DOHH2 (cell line): ENCODE measurements at regions not wholly inside any gene's neighbourhood (a gene's known extent, or its start where the extent isn't known, plus 50 kb on each side); places are given as distances from the start of the nearest gene placed in this dataset.

Source experiments
- H3F3A ChIP-seq: fragments of 200-600 bp; sonication (generic), shearing (Covaris generic); 2 replicates; pipeline ENCODE4 v1.6.0; 2016; ENCODE audit warnings: antibody characterized with exemption, mild to moderate bottlenecking; ENCODE audit not compliant: control insufficient read depth, insufficient read depth
- H3K27ac ChIP-seq: fragments of 200-600 bp; sonication (generic); 2 replicates; pipeline ENCODE4 v1.5.1; 2014; ENCODE audit warnings: low read depth, mild to moderate bottlenecking, low read length, moderate library complexity
- H3K27me3 ChIP-seq: fragments of 200-600 bp; sonication (generic); 2 replicates; pipeline ENCODE4 v1.6.1; 2014; ENCODE audit warnings: mild to moderate bottlenecking, low read length, mixed read lengths; ENCODE audit not compliant: control insufficient read depth
- H3K36me3 ChIP-seq: fragments of 200-600 bp; sonication (generic); 2 replicates; pipeline ENCODE4 v1.6.1; 2014; ENCODE audit warnings: mild to moderate bottlenecking, low read length, moderate library complexity, mixed read lengths; ENCODE audit not compliant: control insufficient read depth
- H3K4me1 ChIP-seq: fragments of 200-600 bp; sonication (generic); 2 replicates; pipeline ENCODE4 v1.6.1; 2014; ENCODE audit warnings: mild to moderate bottlenecking, low read length, mixed read lengths; ENCODE audit not compliant: control insufficient read depth
- H3K4me2 ChIP-seq: fragments of 200-600 bp; sonication (generic); 2 replicates; pipeline ENCODE4 v1.6.0; 2014; ENCODE audit warnings: mild to moderate bottlenecking, low read length, moderate library complexity
- H3K4me3 ChIP-seq: fragments of 200-600 bp; sonication (generic); 2 replicates; pipeline ENCODE4 v1.5.1; 2014; ENCODE audit warnings: mild to moderate bottlenecking, low read length, mixed read lengths
- H3K79me2 ChIP-seq: fragments of 200-600 bp; sonication (generic); 2 replicates; pipeline ENCODE4 v1.6.1; 2014; ENCODE audit warnings: mild to moderate bottlenecking, low read length, mixed read lengths; ENCODE audit not compliant: control insufficient read depth
- H3K9me2 ChIP-seq: fragments of 200-600 bp; sonication (generic); replicated peaks from 2 replicates; pipeline ENCODE4 v1.6.1; 2014; ENCODE audit warnings: mild to moderate bottlenecking, low read length, mixed read lengths; ENCODE audit not compliant: control insufficient read depth
- H3K9me3 ChIP-seq: fragments of 200-600 bp; sonication (generic); 2 replicates; pipeline ENCODE4 v1.6.1; 2014; ENCODE audit warnings: antibody characterized with exemption, low read length, mixed read lengths; ENCODE audit not compliant: control insufficient read depth, insufficient read depth
- H4K20me1 ChIP-seq: fragments of 200-600 bp; sonication (generic); 2 replicates; pipeline ENCODE4 v1.6.0; 2014; ENCODE audit warnings: low read depth, mild to moderate bottlenecking, antibody characterized with exemption, low read length, moderate library complexity; ENCODE audit not compliant: control insufficient read depth, insufficient read depth
- CTCF ChIP-seq: fragments of 200-600 bp; sonication (generic); IDR thresholded peaks from one replicate; pipeline ENCODE4 v1.5.1; 2014; ENCODE audit warnings: antibody characterized with exemption, mild to moderate bottlenecking, low read depth, low read length; ENCODE audit not compliant: poor library complexity, severe bottlenecking
- EZH2phosphoT487 ChIP-seq: fragments of 200-600 bp; sonication (generic); IDR thresholded peaks from 2 replicates; pipeline ENCODE4 v1.6.1; 2017; ENCODE audit warnings: borderline replicate concordance, mild to moderate bottlenecking, antibody characterized with exemption, low read length, moderate library complexity, mixed read lengths

GRCh38 chr4:180811556-180811955, 1431.6 kb upstream of the TENM3 start:
- Histone ChIP-seq H3K4me3 (no peak overlapping the region), H3F3A (no peaks in the 10 kb centered on the region), H3K9me2 (no peaks in the 10 kb centered on the region), H3K27me3 (no peaks in the 10 kb centered on the region), H3K79me2 (no peaks in the 10 kb centered on the region), H3K27ac (no peak overlapping the region), H3K4me2 (no peak overlapping the region), H4K20me1 (no peaks in the 10 kb centered on the region), H3K36me3 (no peaks in the 10 kb centered on the region), H3K4me1 (no peaks in the 10 kb centered on the region), H3K9me3 (no peaks in the 10 kb centered on the region)
- TF ChIP-seq EZH2phosphoT487 (no peak), CTCF (no peak)

GRCh38 chr4:180812783-180813182, 1430.4 kb upstream of the TENM3 start:
- Histone ChIP-seq H3K79me2 (no peaks in the 10 kb centered on the region), H3K4me3 (no peak overlapping the region), H3K4me1 (no peaks in the 10 kb centered on the region), H3K9me2 (no peaks in the 10 kb centered on the region), H3K4me2 (no peak overlapping the region), H4K20me1 (no peaks in the 10 kb centered on the region), H3K36me3 (no peaks in the 10 kb centered on the region), H3F3A (no peaks in the 10 kb centered on the region), H3K9me3 (no peaks in the 10 kb centered on the region), H3K27me3 (no peaks in the 10 kb centered on the region), H3K27ac (no peak overlapping the region)
- no peak for TF ChIP-seq CTCF
- no peak for TF ChIP-seq EZH2phosphoT487

GRCh38 chr4:180814875-180815417, 1428.3 kb upstream of the TENM3 start:
- H3K9me3 ChIP-seq: no peaks in the 10 kb centered on the region
- no peaks in the 10 kb centered on the region for H3K4me1 ChIP-seq
- H3K79me2 ChIP-seq: no peaks in the 10 kb centered on the region
- H3K27me3 ChIP-seq: no peaks in the 10 kb centered on the region
- no peaks in the 10 kb centered on the region for H3K9me2 ChIP-seq
- no peaks in the 10 kb centered on the region for H4K20me1 ChIP-seq
- TF ChIP-seq EZH2phosphoT487: no peak
- TF ChIP-seq CTCF: no peak
- H3K4me3 ChIP-seq: no peak overlapping the region
- no peak overlapping the region for H3K27ac ChIP-seq
- H3F3A ChIP-seq: no peaks in the 10 kb centered on the region
- H3K36me3 ChIP-seq: no peaks in the 10 kb centered on the region
- H3K4me2 ChIP-seq: no peak overlapping the region

GRCh38 chr4:180817529-180817928, 1425.7 kb upstream of the TENM3 start:
- H3K9me2 ChIP-seq: no peaks in the 10 kb centered on the region
- no peak overlapping the region for H3K27ac ChIP-seq
- no peak overlapping the region for H3K4me3 ChIP-seq
- no peaks in the 10 kb centered on the region for H3K79me2 ChIP-seq
- H4K20me1 ChIP-seq: no peaks in the 10 kb centered on the region
- TF ChIP-seq CTCF (no peak), EZH2phosphoT487 (no peak)
- H3K4me1 ChIP-seq: no peaks in the 10 kb centered on the region
- H3K9me3 ChIP-seq: no peaks in the 10 kb centered on the region
- no peaks in the 10 kb centered on the region for H3F3A ChIP-seq
- H3K36me3 ChIP-seq: no peaks in the 10 kb centered on the region
- H3K27me3 ChIP-seq: no peaks in the 10 kb centered on the region
- no peak overlapping the region for H3K4me2 ChIP-seq
